HCT116 (cell line): ENCODE measurements at regions not wholly inside any gene's neighbourhood (a gene's known extent, or its start where the extent isn't known, plus 50 kb on each side); places are given as distances from the start of the nearest gene placed in this dataset.

Source experiments
- ATAC-seq: fragments of 200-7000 bp; cut with Tn5 transposase; 2 replicates; pipeline ENCODE4 v1.9.1; 2020; ENCODE audit warnings: mild to moderate bottlenecking, moderate library complexity
- BruUV-seq: library from RNA; stranded (reverse); fragments of 400-500 nt; replicated peaks from 2 replicates; lab custom pipeline; 2021; lab: Mats Ljungman, UMichigan
- CTCF ChIA-PET: fragments of 300-600 bp; sonication (Branson Sonifier 250); formaldehyde crosslinking; loops from one replicate; lab custom pipeline; 2021; ENCODE audit warnings: antibody characterized with exemption; lab: Charles Lee
- POLR2A ChIA-PET: fragments of 300-600, 350-600 bp; sonication (Branson Sonifier 250); formaldehyde crosslinking; loops from one replicate; lab custom pipeline; 2021; ENCODE audit warnings: antibody characterized with exemption; lab: Charles Lee
- RAD21 ChIA-PET, 2 experiments: fragments of 300-600 bp; sonication (Branson Sonifier 250); formaldehyde crosslinking; loops; one replicate each; lab custom pipeline; 2023; ENCODE audit warnings: low total read pairs in 2 of 2; ENCODE audit not compliant: uncharacterized antibody in 2 of 2, unreplicated experiment in 2 of 2, low non-redundant PET in 1 of 2; lab: Charles Lee
- DNase-seq: peaks from one replicate; pipeline ENCODE4 v3.0.0-alpha.2; 2010; ENCODE audit warnings: low read depth, low spot score
- H2AFZ ChIP-seq: fragments of 200-600 bp; shearing (Covaris generic), sonication (generic); 2 replicates; pipeline ENCODE4 v1.6.1; 2017; ENCODE audit warnings: low read depth, mixed run types, mixed read lengths, antibody characterized with exemption, low read length; ENCODE audit not compliant: poor library complexity, severe bottlenecking
- H3K27ac ChIP-seq: 2 replicates; pipeline ENCODE4 v1.5.1; 2012; ENCODE audit warnings: low read depth, low read length
- H3K27me3 ChIP-seq: fragments of 200-600 bp; sonication (generic); 2 replicates; pipeline ENCODE4 v1.6.1; 2016; ENCODE audit warnings: mixed run types, low read length, mixed read lengths; ENCODE audit not compliant: insufficient read depth
- H3K36me3 ChIP-seq, 2 experiments: fragments of 200-500 bp in 1 of 2; fragments of 200-600 bp in 1 of 2; sonication (Bioruptor generic) in 1 of 2; sonication (generic) in 1 of 2; 2 replicates each; pipeline versions ENCODE4 v1.5.1 to v1.6.1; 2014 to 2016; ENCODE audit warnings: low read length in 2 of 2, inconsistent platforms in 1 of 2, mixed read lengths in 1 of 2, mixed run types in 1 of 2; ENCODE audit not compliant: insufficient read depth in 2 of 2, control insufficient read depth in 1 of 2
- H3K4me1 ChIP-seq, 2 experiments: fragments of 200-600 bp in 1 of 2; sonication (generic) in 1 of 2; 2 replicates each; pipeline versions ENCODE4 v1.5.1 to v1.6.1; 2012 to 2017; ENCODE audit warnings: low read length in 2 of 2, inconsistent platforms in 1 of 2, mild to moderate bottlenecking in 1 of 2, mixed read lengths in 1 of 2, mixed run types in 1 of 2, moderate library complexity in 1 of 2; ENCODE audit not compliant: insufficient read depth in 2 of 2, control insufficient read depth in 1 of 2
- H3K4me2 ChIP-seq: fragments of 200-600 bp; sonication (generic); 2 replicates; pipeline ENCODE4 v1.6.1; 2017; ENCODE audit warnings: mixed run types, low read length, mixed read lengths
- H3K4me3 ChIP-seq, 2 experiments: fragments of 200-600 bp in 1 of 2; sonication (generic) in 1 of 2; replicated peaks in 1 of 2; 2 replicates each; pipeline ENCODE4 v1.5.1; 2011 to 2016; ENCODE audit warnings: low read length in 2 of 2, control low read depth in 1 of 2, low read depth in 1 of 2, mild to moderate bottlenecking in 1 of 2, mixed read lengths in 1 of 2, mixed run types in 1 of 2
- H3K79me2 ChIP-seq: fragments of 200-600 bp; sonication (generic); 2 replicates; pipeline ENCODE4 v1.6.1; 2017; ENCODE audit warnings: mild to moderate bottlenecking, mixed run types, low read length, moderate library complexity, mixed read lengths; ENCODE audit not compliant: insufficient read depth
- H3K9ac ChIP-seq: fragments of 200-600 bp; sonication (generic); 2 replicates; pipeline ENCODE4 v1.6.1; 2016; ENCODE audit warnings: low read length, mixed read lengths
- H3K9me2 ChIP-seq: fragments of 200-600 bp; sonication (generic), shearing (Covaris generic); 2 replicates; pipeline ENCODE4 v1.6.1; 2017; ENCODE audit warnings: mixed run types, mild to moderate bottlenecking, moderate library complexity; ENCODE audit not compliant: insufficient read depth
- H3K9me3 ChIP-seq, 2 experiments: fragments of 200-500 bp in 1 of 2; fragments of 200-600 bp in 1 of 2; sonication (Bioruptor generic) in 1 of 2; sonication (generic) in 1 of 2; 2 replicates each; pipeline ENCODE4 v1.6.1; 2014 to 2017; ENCODE audit warnings: low read length in 2 of 2, mixed read lengths in 2 of 2, inconsistent platforms in 1 of 2, low read depth in 1 of 2, mild to moderate bottlenecking in 1 of 2, mixed run types in 1 of 2, moderate library complexity in 1 of 2; ENCODE audit not compliant: control insufficient read depth in 1 of 2, insufficient read depth in 1 of 2
- H4K20me1 ChIP-seq: fragments of 200-600 bp; sonication (generic), shearing (Covaris generic); 2 replicates; pipeline ENCODE4 v1.6.1; 2017; ENCODE audit warnings: mixed run types, mild to moderate bottlenecking, moderate library complexity; ENCODE audit not compliant: insufficient read depth
- CTCF ChIP-seq, 3 experiments: fragments of 200-600 bp in 1 of 3; sonication (generic) in 1 of 3; IDR thresholded peaks in 2 of 3; conservative IDR thresholded peaks in 1 of 3; 2 replicates each; pipeline ENCODE4 v1.5.1; 2012 to 2017; ENCODE audit warnings: low read depth in 2 of 3, low read length in 2 of 3, antibody characterized with exemption in 1 of 3, borderline replicate concordance in 1 of 3, control low read depth in 1 of 3, mild to moderate bottlenecking in 1 of 3, mixed read lengths in 1 of 3, mixed run types in 1 of 3, moderate library complexity in 1 of 3; ENCODE audit not compliant: insufficient read depth in 1 of 3
- EGR1 ChIP-seq: IDR thresholded peaks from 2 replicates; pipeline ENCODE4 v1.6.1; 2012; ENCODE audit warnings: low read depth
- FOSL1 ChIP-seq: IDR thresholded peaks from 2 replicates; pipeline ENCODE4 v1.6.1; 2012; ENCODE audit warnings: low read depth
- JUND ChIP-seq: IDR thresholded peaks from 2 replicates; pipeline ENCODE4 v1.6.1; 2012
- MAX ChIP-seq: IDR thresholded peaks from 2 replicates; pipeline ENCODE4 v1.6.1; 2012
- RAD21 ChIP-seq: IDR thresholded peaks from 2 replicates; pipeline ENCODE4 v1.6.1; 2012; ENCODE audit warnings: low read depth, mild to moderate bottlenecking
- SIN3A ChIP-seq: IDR thresholded peaks from 2 replicates; pipeline ENCODE4 v1.6.1; 2012; ENCODE audit warnings: low read depth
- TCF7L2 ChIP-seq: IDR thresholded peaks from 2 replicates; pipeline ENCODE4 v1.7.0; 2011; ENCODE audit warnings: borderline replicate concordance, inconsistent platforms; ENCODE audit not compliant: insufficient read depth, insufficient read length; ENCODE audit errors: extremely low read depth
- YY1 ChIP-seq: IDR thresholded peaks from 2 replicates; pipeline ENCODE4 v1.6.1; 2011; ENCODE audit warnings: low read length, low read depth, moderate library complexity, mild to moderate bottlenecking; ENCODE audit not compliant: insufficient replicate concordance; ENCODE audit errors: extremely low read depth
- intact Hi-C: fragments of 100-400 bp; cut with micrococcal nuclease; formaldehyde crosslinking; loops from 2 replicates; pipeline ENCODE4 v1.10.0; 2022

- intact Hi-C loops: no loop called here
Measured at GRCh38 chr16:79735271-79735670, 134.7 kb upstream of the MAF start.

More at GRCh38 chr16:79735271-79735670, 134.7 kb upstream of the MAF start:
- H3K36me3 ChIP-seq: no peaks in the 10 kb centered on the region
- no peak overlapping the region for H3K4me2 ChIP-seq
- DNase-seq: no peak
- no peak overlapping the region for H3K27ac ChIP-seq
- no peaks in the 10 kb centered on the region for H4K20me1 ChIP-seq
- no peaks in the 10 kb centered on the region for H3K4me1 ChIP-seq
- ChIA-PET CTCF (no interaction called here), POLR2A (no interaction called here)
- H3K9me3 ChIP-seq: peaks cover 58 to 66% of the 10 kb centered on the region in 2 experiments; a peak in 2 of 4 replicates
- H3K27me3 ChIP-seq: no peaks in the 10 kb centered on the region
- H3K4me3 ChIP-seq: no peak overlapping the region
- TF ChIP-seq TCF7L2 (no peak), MAX (no peak), RAD21 (no peak), SIN3A (no peak), FOSL1 (no peak), JUND (no peak), CTCF (IDR thresholded peaks at IDR 0.05 in 2 of 3, conservative IDR thresholded peaks at IDR 0.05 in 1 of 3; ENCODE audit: borderline replicate concordance in 1 of 3, insufficient read depth in 1 of 3, low read depth in 2 of 3, low read length in 2 of 3) (no peak), EGR1 (no peak), YY1 (no peak)
- TF ChIP-seq, all 23 proteins: peak for 0
- H3K9me2 ChIP-seq: no peaks in the 10 kb centered on the region
- no TSS peak for BruUV-seq
- no peak for ATAC-seq
- H2AFZ ChIP-seq: no peak overlapping the region
- no peak overlapping the region for H3K9ac ChIP-seq
- RAD21 ChIA-PET: no interaction called here
- no peaks in the 10 kb centered on the region for H3K79me2 ChIP-seq
